HG03442 (cell line): ENCODE measurements at regions not wholly inside any gene's neighbourhood (a gene's known extent, or its start where the extent isn't known, plus 50 kb on each side); places are given as distances from the start of the nearest gene placed in this dataset.
"Not testable (repeated sequence)": the region's sequence is repeated elsewhere in the genome, so short reads cannot be mapped to it uniquely, and the experiment has no call there.

Experiments used
- ATAC-seq: cut with Tn5 transposase; IDR thresholded peaks from one replicate; pipeline ENCODE4 v1.9.1; 2021; ENCODE audit warnings: mild to moderate bottlenecking, moderate library complexity; ENCODE audit not compliant: unreplicated experiment

GRCh38 chr15:81781395-81781794, 264.4 kb downstream of the MEX3B start:
- ATAC-seq, result no peak

GRCh38 chr15:81780966-81781365, 264.9 kb downstream of the MEX3B start:
- no peak for ATAC-seq

- no peak for ATAC-seq
These were observed 266.6 kb downstream of the MEX3B start for GRCh38 chr15:81779181-81779580.

DNA sequence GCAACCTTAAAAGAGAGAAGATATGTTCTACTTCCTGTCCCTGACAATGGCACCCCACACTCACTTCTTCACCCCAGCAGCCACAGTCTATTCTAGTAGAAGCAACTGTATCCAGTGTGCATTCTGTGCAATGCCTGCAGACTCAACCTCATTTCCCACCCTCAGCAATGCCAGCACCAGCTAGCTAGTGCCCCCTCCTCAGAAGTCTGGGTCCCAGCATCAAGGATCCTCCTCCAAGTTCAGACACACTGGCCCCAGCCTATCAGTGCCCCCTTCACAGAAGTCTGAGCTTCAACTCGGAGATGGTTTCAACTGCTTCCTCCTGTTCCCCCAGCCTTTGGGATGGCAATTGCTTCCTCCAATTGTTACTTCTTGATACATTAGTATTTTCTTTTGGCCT, 268.3 kb downstream of the MEX3B start:
- ATAC-seq, result no peak

DNA sequence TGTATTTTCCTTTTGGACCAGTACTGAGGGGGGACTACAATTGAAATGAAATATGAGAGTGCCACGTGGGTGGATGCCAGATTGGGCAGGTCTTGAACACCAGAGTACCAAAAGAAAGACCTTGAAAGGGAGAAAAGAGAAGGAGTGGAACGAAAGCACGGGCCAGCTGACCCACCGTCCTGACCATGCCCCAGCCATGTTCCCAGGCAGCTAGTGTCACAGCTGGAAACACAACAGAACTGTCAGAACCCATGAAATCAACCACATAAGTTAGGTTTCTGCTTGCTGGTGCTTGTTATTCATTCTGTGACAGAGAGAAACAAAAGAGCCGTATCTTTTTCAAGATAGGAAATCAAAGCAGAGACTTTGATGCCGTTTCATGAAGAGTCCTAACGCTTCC, 268.8 kb downstream of the MEX3B start:
- no peak for ATAC-seq

GRCh38 chr15:81775779-81776178, 270.0 kb downstream of the MEX3B start:
- ATAC-seq, result not testable (repeated sequence)

- ATAC-seq, result no peak
These were observed 271.5 kb downstream of the MEX3B start for GRCh38 chr15:81774309-81774708.

DNA sequence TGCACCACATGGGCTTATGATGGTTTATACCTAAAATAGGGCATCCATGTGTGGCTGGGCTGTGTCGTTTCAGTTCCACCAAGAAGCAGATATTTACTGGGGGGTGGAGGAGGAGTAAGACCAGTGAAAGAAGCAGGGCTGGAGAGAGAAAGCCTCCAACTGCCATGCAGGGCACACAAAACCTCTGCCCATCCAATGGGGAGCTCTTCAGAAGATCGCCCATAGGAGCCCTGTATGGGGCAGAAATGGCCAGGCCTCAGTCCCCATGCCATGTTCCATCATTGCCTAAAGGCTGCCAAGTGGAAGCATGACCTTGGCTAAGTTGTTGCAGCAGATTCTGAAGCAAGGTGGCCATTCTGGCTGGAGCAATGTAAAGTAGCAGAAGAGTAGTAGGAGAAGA, 277.0 kb downstream of the MEX3B start:
- no peak for ATAC-seq

GRCh38 chr15:81766829-81767475, 278.9 kb downstream of the MEX3B start:
- ATAC-seq, result no peak

DNA sequence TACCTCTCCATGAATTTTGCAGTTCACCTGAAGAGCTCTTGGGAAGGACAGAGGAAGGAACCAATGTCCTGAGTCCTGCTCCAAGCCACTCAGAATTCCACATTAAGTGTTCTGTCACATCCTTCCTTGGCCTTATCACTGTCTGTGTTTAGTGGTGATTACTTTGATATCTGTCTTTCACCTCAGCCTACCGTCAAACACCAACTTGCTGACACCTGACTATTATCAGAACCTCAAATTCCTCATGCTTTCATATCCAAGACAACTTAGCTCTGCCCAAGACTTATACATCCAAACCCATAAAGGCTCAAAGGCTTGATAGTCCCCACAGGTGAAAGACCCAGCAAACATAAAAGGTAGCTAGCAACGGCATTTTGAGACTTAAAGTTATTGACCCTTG, 280.0 kb downstream of the MEX3B start:
- no peak for ATAC-seq

GRCh38 chr15:81763304-81763703, 282.5 kb downstream of the MEX3B start:
- no peak for ATAC-seq

- ATAC-seq, result no peak
These were observed 285.1 kb downstream of the MEX3B start for GRCh38 chr15:81760686-81761085.

GRCh38 chr15:81758818-81759284, 287.0 kb downstream of the MEX3B start:
- no peak for ATAC-seq

GRCh38 chr15:81755626-81756025, 290.2 kb downstream of the MEX3B start:
- ATAC-seq, result no peak

- no peak for ATAC-seq
These were observed 291.7 kb downstream of the MEX3B start for GRCh38 chr15:81754078-81754477.

GRCh38 chr15:81752974-81753373, 292.8 kb downstream of the MEX3B start:
- no peak for ATAC-seq

DNA sequence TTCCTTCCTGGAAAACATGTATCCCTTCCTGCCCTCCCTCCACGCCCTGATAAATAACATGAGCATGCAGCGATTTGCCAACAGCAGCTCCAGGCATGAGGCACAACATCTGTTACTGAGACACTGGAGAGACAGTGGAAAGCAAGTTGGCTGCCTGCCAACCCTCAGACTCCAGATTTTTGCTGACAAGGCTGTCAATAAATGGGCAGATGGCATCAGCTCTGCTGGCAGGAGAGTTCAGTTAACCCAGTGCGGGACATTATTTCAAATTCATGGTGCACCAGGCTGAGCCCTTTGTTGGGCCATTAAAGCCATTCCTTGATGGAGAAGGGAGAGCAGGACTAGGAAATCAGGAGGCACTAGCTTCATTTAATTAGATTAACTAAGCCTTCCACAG, 293.3 kb downstream of the MEX3B start:
- no peak for ATAC-seq

- no peak for ATAC-seq
These were observed 293.8 kb downstream of the MEX3B start for GRCh38 chr15:81751816-81752545.

DNA sequence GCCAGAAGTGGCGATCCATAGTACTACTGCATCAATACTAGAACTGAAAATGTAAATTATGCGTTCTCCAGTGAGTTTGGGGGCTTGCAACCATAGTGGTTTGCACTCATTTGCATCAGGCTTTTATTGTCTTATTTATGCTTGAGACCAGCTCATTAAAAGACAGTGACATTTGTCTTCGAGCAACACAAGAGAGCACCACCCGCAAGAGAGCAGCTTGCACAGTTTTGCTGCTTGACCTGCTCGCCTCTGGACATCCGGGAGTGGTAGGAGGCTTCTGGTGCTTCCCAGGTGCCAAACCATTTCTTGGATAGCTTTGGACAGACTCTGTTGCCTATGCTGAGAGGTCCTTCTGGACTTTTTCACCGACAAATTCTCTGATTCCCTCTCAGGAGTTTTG, 294.6 kb downstream of the MEX3B start:
- no peak for ATAC-seq

DNA sequence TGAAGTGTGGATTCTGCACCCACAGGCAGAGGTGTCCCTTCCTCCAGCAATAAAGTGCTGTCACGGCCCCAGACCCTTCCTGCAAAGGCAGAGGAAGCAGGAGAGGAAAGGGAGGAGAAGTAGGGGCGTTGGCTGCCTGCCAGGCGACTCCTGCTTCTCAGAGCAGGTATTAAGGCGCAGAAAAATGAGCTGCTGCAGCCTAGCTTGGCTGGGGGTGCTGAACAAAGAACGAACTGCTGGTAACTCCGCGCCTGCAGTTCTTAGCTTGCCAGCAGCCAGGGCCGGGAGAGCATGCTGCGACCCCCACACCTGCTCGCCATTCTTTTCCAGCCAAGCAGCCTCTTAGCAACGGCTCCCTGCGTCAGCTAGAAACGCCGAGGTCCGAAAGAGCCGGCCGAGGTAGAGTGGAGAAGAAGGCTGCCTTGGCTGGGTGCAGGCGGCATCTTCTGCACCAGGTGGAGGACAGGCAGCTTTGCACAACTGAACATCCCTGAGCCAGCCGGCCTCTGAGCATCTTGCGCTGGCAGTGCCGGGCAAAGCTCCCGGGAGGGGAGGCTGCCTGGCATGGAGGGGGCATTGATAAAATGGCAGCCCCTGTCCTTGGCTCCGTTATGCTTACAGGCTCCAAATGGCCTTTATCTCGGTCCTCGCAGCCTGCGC, 296.0 kb downstream of the MEX3B start:
- no peak for ATAC-seq

- ATAC-seq, result no peak
These were observed 298.3 kb downstream of the MEX3B start for GRCh38 chr15:81747482-81747881.

DNA sequence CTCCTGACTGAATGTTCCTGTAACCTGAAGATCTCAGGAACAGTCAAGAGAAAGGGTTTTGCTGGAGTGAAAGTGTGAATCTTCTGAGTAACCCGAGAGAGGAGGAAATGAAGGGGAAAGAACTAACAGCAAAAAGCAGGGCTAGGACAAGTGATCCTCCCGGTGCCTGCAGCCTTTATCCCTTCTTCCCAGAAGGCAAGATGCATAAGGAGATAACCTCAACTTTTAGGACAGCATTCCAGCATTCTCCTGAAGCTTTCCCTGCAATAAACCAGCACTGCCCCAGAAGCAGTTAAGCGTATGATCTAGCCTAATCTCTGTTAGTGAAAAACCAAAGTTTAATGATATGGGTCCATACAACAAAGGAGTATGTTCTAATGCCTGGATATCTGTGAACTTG, 298.8 kb downstream of the MEX3B start:
- ATAC-seq, result no peak
